NCI-H748 treated with DMSO at 0.1 percent for 48 hours (cell line): ENCODE measurements at regions not wholly inside any gene's neighbourhood (a gene's known extent, or its start where the extent isn't known, plus 50 kb on each side); places are given as distances from the start of the nearest gene placed in this dataset.
"Not testable (repeated sequence)": the region's sequence is repeated elsewhere in the genome, so short reads cannot be mapped to it uniquely, and the experiment has no call there.

Experiments
- DNase-seq: peaks from one replicate; lab custom pipeline; 2025; lab: John Stamatoyannopoulos, UW

DNA sequence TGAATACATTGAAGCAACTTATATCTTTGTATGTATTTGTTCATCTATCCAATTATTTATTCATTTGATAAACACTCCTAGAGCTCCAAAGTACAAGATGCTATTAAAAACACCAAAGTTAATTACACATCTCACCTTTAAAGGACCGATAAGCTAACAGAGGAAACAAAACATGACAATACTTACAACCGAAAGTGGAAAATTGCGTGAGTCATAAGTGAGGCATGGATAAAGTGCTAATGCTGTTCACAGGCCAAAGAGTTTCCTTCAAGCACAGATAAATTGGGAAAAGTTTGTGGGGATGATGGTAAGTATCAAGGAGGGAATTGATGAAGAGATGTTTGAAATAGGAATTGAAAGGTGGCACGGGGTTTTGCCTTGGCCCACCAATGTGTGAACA lies 172.8 kb upstream of the KITLG start:
- DNase-seq: no peak

DNA sequence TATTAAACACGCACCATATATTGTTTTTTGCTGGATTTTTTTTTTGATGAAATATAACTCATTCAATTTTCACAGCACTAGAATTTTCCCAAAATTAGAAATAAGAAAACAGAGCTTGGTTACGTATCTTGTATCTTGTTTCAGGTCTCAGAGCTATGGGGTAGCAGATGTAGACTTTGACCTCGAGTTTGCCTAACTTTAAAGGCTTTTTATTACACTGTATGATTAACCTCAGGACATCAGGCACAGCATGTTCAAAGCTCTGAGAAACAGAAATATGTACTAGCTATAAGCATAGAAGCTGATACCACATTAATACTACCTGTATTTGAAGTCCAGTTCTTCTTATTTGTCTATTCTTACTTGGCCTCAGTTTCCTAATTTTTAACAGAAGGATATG lies 171.9 kb upstream of the KITLG start:
- no peak for DNase-seq

DNA sequence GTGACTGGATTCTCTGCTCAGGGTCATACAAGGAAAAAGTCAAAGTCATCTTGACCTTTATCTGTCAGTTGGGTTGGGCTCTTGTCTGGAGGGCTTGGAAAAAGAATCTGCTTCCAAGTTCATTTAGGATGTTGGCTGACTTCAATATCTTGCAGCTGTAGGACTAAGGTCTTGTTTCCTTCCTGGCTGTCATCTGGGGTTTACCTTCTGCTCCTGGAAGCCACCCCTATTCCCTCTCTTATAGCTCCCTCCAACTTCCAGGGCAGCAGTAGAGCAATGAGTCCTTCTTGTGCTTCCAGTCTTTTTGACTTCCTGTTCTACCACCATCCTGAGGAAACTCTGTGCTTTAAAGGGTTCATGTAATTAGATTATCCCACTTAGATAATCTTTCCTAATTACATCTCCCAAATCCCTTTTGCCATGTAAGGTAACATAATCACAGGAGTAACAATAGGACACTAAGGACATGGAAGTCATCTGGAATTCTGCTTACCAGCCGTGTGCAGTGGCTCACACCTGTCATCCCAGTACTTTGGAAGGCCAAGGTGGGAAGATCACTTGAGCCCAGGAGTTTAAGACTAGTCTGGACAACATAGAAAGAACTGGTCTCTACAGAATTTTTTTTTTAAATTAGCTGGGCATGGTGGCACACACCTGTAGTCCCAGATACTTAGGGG lies 170.7 kb upstream of the KITLG start:
- DNase-seq: no peak

- DNase-seq: no peak
Observed at GRCh38 chr12:88746386-88746785, 166.1 kb upstream of the KITLG start.

DNA sequence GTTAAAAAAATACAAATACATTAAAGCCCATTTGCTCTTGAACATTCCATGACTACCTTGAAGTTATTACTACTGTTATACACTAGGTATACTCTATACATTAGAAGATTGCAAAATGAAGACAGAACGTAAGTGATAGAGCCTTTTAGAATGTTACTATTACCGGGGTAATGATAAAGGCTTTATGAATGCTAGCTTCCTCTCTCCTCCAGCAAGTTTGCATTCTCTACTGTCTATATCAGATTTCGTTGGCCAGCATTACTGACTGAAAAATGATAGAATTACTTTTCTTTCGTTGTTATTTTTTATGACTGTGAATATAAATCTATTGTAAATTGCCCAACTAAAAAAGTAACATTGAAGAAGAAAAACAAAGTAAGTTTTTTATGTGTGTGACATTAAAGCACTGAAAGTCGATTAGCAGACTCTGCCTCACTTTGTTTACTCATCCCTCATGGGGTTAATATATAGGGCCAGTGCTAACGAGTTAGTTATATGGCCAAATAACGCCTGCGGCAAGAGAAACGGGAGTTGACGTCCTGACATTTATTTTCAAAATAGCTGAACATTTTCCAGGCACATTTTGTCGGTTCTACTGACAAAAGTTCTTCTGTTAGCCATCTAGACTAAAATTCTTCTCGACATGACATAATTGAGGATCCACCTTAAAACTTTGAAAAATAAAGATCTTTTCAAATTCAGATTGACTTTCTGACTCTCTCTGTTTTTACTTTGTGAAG lies 163.8 kb upstream of the KITLG start:
- DNase-seq: no peak

DNA sequence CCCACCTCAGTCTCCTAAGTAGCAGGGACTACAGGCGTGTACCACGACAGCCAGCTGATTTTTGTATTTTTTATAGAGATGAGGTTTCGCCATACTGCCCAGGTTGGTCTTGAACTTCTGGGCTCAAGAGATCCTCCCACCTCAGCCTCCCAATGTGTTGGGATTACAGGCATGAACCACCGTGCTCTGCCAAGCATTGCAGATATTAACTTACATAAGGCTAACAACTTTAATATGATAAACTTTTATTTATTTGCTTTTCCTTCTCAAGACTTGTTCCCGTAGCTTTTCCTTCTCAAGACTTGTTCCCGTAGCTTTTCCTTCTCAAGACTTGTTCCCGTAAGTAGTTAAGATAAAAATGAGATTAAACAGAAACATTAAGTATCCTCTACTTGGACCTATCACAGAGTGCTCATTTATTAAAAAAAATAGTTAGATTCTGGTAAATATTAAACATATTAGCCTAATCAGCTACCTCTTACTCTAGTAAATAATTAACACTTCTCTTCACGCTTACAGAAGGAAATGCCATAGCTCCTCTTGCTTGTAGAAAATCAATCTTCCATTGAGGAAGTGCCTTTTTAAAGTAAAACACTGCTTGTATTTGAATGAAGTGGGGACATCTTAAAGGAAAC lies 157.7 kb upstream of the KITLG start:
- DNase-seq: no peak

GRCh38 chr12:88736031-88736430 lies 155.8 kb upstream of the KITLG start:
- DNase-seq: no peak

- DNase-seq: peak; percentile 87
Observed at GRCh38 chr12:88733008-88733407, 152.7 kb upstream of the KITLG start.

- no peak for DNase-seq
Observed at GRCh38 chr12:88729196-88729595, 148.9 kb upstream of the KITLG start.

DNA sequence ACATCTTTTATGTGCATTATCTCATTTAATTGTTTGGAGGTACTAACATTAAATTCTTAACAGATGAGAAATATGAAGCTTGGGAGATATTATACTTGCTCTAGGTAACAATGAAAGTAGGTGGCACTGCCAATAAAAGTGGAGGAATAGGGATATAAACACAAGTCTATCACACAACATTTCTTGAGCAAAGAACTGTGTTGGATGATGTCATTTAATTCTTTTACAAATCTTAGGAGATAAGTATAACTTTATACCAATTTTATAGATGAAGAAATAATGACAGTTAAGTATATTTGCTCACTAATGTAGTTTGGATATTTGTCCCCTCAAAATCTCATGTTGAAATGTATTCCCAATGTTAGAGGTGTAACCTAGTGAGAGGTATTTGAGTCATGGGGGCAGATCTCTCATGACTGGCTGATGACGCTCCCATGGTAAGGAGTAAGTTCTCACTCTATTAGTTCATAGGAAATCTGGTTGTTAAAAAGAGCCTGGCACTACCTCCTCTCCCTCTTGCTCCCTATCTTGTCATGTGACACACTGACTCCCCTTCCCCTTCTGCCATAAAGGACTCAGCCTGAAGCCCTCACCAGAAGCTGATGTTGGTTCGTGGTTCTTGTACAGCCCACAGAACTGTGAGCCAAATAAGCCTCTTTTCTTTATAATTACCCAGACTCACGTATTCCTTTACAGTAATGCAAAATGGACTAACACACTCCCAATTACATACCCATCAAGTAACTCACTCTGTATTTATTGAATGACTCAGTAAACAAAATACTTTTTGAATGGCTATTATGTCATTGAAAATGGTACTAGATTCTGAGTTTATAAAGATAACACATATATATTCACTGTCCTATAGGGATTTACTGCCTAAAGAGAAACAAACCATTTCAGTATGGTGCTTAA lies 146.8 kb upstream of the KITLG start:
- no peak for DNase-seq

DNA sequence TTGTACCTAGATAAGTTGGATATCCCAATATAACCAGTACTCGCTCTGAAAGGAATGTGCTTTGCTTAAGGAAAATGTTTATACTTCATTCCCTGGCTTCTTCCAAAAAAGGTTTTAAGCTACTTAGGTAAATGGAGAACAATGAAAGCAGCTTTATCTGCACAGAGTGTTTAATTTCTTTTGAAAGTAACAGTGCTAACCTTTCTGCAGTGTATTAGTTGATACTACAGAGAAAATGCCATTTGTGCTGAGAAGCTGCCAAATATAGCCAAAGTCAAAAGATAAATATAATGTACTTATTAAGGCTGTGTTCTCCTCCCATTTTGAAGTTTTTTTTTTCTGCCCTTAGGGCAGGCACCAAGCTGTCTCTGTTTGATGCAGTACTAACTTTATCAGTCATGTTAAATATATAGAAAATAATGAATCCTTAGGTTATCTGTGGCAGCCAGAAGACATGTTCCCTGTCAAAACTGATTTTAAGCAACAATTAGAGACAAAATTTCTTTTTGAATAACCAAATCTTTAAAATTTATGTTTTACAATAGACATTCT lies 145.4 kb upstream of the KITLG start:
- no peak for DNase-seq

DNA sequence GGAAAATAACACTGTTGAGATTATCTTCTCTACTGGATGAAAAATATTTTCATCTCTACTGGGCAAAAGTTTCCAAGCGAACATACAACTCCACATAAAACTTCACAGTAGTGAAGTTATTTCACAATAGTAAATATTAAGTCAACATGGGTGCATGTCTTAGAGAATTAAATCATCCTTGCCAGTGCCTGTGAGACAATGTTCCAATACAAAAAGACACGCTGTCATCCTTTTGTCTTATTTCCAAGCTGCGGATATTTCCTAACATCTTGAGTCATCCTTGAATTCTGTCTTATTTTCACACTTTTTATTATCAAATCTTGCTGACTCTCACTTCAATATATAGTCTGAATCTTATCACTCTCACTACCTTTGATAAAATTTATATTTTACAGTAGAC lies 142.9 kb upstream of the KITLG start:
- no peak for DNase-seq

DNA sequence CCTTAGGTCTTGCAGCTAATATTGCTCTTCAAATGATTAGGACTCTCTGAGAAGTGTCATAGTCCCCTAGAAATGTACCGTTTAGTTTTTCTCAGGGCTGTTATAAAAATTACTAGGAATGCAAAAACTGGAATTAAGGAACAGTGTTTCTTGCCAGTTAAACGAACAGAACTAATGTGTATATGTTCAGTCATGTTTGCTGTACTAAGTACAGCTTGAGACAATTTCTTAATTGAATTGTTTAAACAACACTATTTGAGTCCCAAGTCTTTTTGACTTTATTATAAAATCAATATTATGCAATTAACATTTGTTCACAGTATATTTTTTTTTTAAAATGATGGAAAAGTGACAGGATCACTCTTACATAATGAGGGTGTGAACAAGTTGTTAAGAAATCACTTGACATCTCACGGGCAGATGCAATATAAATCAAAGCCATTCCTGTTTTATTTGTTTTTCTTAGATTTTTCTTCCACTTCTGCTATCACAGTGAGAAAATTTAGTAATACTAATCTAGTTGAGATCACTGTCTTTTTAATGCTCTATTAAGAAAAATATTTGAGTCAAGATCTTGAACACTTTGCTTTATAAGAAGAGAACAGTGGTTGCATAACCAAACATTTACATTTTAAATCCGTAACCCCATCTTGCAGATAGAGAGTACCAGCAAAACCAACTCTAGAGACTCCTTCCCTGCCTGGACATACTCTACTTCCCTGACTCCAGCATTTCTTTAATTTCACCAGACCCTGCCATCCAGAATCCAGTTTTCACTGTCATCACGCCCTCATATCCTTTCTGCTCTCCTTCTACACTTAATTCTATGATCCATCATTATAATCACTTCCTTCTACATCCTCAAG lies 140.7 kb upstream of the KITLG start:
- DNase-seq: no peak

DNA sequence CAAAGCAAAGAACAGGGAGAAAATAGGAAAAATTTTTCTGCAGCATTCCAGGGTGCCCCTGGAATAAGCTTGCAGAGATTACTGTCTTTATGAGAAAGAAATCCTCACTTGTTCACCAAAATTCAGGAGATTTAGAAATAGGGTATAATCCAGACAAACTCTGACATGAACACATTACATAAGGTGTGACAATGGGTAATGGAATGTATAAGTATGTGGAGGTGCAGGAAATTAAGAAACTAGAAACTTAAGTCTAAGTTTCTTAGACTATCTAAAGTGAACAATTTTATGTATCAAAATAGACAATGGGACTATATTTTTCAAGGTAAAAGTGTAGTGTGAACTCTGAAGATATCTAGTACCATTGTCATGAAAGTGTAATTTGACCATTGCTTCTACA lies 140.0 kb upstream of the KITLG start:
- DNase-seq: no peak

DNA sequence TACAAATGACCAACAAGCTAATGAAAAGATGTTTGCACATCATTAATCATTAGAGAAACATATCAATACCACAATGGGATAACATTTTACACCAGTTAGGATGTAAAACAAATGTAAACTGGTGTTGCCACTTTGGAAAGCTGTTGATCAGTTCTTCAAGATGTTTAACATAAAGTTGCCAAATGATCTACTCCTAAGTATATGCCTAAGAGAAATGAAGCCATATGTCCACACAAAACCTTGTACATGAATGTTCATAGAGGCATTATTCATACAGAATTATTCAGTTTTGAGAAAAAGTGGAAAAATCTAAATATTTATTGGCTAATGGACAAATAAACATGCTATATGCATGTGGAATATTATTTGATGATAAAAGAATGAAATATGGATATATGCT lies 136.9 kb upstream of the KITLG start:
- DNase-seq: no peak

GRCh38 chr12:88716240-88716639 lies 136.0 kb upstream of the KITLG start:
- no peak for DNase-seq

DNA sequence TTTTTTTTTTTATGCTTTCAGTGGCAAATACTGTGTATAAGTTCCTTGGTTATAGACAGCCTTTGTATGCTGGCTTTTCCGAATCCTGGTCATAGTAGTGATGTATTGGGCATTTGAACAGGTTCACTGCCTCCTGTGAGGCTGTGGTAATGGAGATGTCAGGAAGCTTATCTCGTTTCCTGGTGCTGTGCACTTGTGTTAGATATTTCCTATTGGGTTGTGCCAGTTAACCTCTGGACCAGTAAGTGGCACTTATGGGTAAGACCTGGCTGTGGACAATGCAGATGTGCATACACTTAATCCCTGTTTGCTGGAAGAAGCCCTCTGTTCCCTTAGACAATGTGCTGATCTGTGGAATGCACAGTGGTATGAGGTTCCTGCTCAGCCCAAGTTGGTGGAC lies 135.4 kb upstream of the KITLG start:
- no peak for DNase-seq

- DNase-seq: not testable (repeated sequence)
Observed at GRCh38 chr12:88714263-88714882, 134.1 kb upstream of the KITLG start.

DNA sequence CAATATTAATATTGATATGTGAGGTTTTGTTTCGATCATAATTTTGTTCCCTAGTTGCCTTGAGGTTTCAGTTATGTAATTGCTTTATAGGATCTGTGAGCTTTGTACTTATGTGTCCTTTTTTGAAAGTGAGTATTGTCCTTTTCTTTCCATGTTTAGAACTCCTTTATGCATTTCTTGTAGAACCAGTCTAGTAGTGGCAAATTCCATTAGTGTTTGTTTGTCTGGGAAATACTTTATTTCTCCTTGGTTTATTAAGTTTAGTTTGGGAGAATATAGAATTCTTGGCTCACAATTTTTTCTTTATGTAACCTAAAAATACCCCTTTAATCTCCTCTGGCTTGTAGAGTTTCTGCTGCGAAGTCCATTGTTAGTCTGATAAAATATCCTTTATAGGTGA lies 127.5 kb upstream of the KITLG start:
- no peak for DNase-seq

- DNase-seq: no peak
Observed at GRCh38 chr12:88706286-88706685, 126.0 kb upstream of the KITLG start.

DNA sequence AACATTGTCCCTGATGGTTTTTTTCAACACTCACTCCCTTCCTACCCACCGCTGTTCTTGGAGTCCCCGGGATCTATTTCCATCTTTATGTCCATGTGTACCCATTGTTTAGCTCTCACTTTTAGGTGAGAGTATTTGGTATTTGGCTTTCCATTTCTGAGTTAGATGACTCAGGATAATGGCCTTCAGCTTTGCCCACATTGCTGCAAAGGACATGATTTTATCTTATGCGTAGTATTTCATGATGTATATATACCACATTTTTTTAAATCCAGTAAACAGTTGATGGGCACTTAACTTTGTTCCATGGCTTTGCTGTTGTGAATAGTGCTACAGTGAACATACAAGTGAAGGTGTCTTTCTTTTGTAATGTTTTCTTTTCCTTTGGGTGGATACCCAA lies 123.5 kb upstream of the KITLG start:
- DNase-seq: no peak
